BJ (cell line): ENCODE measurements at regions not wholly inside any gene's neighbourhood (a gene's known extent, or its start where the extent isn't known, plus 50 kb on each side); places are given as distances from the start of the nearest gene placed in this dataset.

Source experiments
- CTCF ChIA-PET: fragments of 350-600 bp; formaldehyde crosslinking; extraction: SDS; loops from one replicate; lab custom pipeline; 2021; ENCODE audit warnings: antibody characterized with exemption, inconsistent platforms; lab: Yijun Ruan, JAX
- POLR2A ChIA-PET: fragments of 300-600 bp; sonication (Branson Sonifier 250); formaldehyde crosslinking; extraction: SDS; loops from one replicate; lab custom pipeline; 2021; ENCODE audit warnings: antibody characterized with exemption; lab: Charles Lee
- DNase-seq: peaks from one replicate; pipeline ENCODE4 v3.0.0-alpha.2; 2011; ENCODE audit warnings: low read depth
- H3K27me3 ChIP-seq: 2 replicates; pipeline ENCODE4 v1.6.0; 2011; ENCODE audit warnings: low read length; ENCODE audit not compliant: control insufficient read depth, insufficient read depth
- H3K36me3 ChIP-seq: 2 replicates; pipeline ENCODE4 v1.5.1; 2011; ENCODE audit warnings: low read length; ENCODE audit not compliant: control insufficient read depth, insufficient read depth
- H3K4me3 ChIP-seq: 2 replicates; pipeline ENCODE4 v1.5.1; 2011; ENCODE audit warnings: low read depth, mild to moderate bottlenecking, control low read depth, low read length
- CTCF ChIP-seq: IDR thresholded peaks from 2 replicates; pipeline ENCODE4 v1.5.1; 2011; ENCODE audit warnings: low read depth, mild to moderate bottlenecking, control low read depth, inconsistent platforms, low read length, moderate library complexity; ENCODE audit not compliant: insufficient read depth

- POLR2A ChIA-PET = no interaction called here
- no peak overlapping the region for H3K4me3 ChIP-seq
- H3K27me3 ChIP-seq = peaks cover 8% of the 10 kb centered on the region
- no peaks in the 10 kb centered on the region for H3K36me3 ChIP-seq
- no peak for TF ChIP-seq CTCF
- DNase-seq = no peak
- CTCF ChIA-PET = no interaction called here
Observed at GRCh38 chr3:194804796-194805195, 119.1 kb downstream of the FAM43A start.

GRCh38 chr3:194805546-194805945 lies 119.9 kb downstream of the FAM43A start:
- Histone ChIP-seq H3K36me3 (no peaks in the 10 kb centered on the region), H3K27me3 (peaks cover 8% of the 10 kb centered on the region), H3K4me3 (no peak overlapping the region)
- ChIA-PET POLR2A (no interaction called here), CTCF (interaction anchor here (0.6 kb wide), 1 partner anchor 147 kb away, joined by 3 read pairs; no protein-coding TSS in a partner anchor)
- TF ChIP-seq CTCF = no peak
- no peak for DNase-seq

- Histone ChIP-seq H3K27me3 (peaks cover 6% of the 10 kb centered on the region), H3K4me3 (no peak overlapping the region), H3K36me3 (no peaks in the 10 kb centered on the region)
- no peak for DNase-seq
- no peak for TF ChIP-seq CTCF
- ChIA-PET POLR2A (no interaction called here), CTCF (interaction anchor here (0.8 kb wide), 1 partner anchor 9 kb away, joined by 3 read pairs; no protein-coding TSS in a partner anchor)
Observed at GRCh38 chr3:194806991-194807630, 121.4 kb downstream of the FAM43A start.

- H3K4me3 ChIP-seq = no peak overlapping the region
- H3K36me3 ChIP-seq = no peaks in the 10 kb centered on the region
- CTCF ChIA-PET = no interaction called here
- TF ChIP-seq CTCF = no peak
- peaks cover 4% of the 10 kb centered on the region for H3K27me3 ChIP-seq
- POLR2A ChIA-PET = no interaction called here
- no peak for DNase-seq
Observed at GRCh38 chr3:194808640-194809097, 123.0 kb downstream of the FAM43A start.

- H3K4me3 ChIP-seq = no peak overlapping the region
- ChIA-PET CTCF (interaction anchor here (0.9 kb wide), 1 partner anchor 17 kb away, joined by 3 read pairs; no protein-coding TSS in a partner anchor), POLR2A (no interaction called here)
- no peaks in the 10 kb centered on the region for H3K36me3 ChIP-seq
- no peak for TF ChIP-seq CTCF
- H3K27me3 ChIP-seq = peaks cover 8% of the 10 kb centered on the region
- DNase-seq = no peak
Observed at GRCh38 chr3:194809382-194809781, 123.7 kb downstream of the FAM43A start.
